Heart left ventricle (tissue), 13 donors: ENCODE measurements at regions not wholly inside any gene's neighbourhood (a gene's known extent, or its start where the extent isn't known, plus 50 kb on each side); places are given as distances from the start of the nearest gene placed in this dataset.

ENCODE experiments used
- POLR2A ChIP-seq, 2 donors: fragments of 450-650 bp; IDR thresholded peaks; one replicate each; pipeline ENCODE4 v1.6.1; 2017; ENCODE audit warnings: antibody characterized with exemption in 2 of 2, mild to moderate bottlenecking in 2 of 2, moderate library complexity in 2 of 2
- TF ChIP-seq, protein P1 (sequence below), 12 donors: fragments of 200-600 bp; sonication (generic) in 4 of 12; IDR thresholded peaks; one replicate each; pipeline versions ENCODE4 v1.5.0 to v1.8.0; 2018 to 2022; ENCODE audit warnings: antibody characterized with exemption in 12 of 12, mild to moderate bottlenecking in 5 of 12
- donor health status: ischemic (EF 13 %, LVEDD 7.1; RV severe dilation, severe dysfunction).
- donor health status: DM: no; HTN: yes; CAD: no.
- donor health status: DM: no; HTN: no; CAD: no.
- donor health status: ischemic (EF 25% LVEDD 6.9; RV normal size, moderate dysfunction).
- donor health status: ischemic (EF 25% LVEDD 5.7; RV mildly dilated, moderate dysfunction).
- donor health status: ischemic (EF 35%, LVEDD 5.7; RV mildly dilated, moderate dysfunction).
- donor health status: nonischemic (EF 11% LVEDD 7.7; RV severe dilation, severe dysfunction).
- donor health status: DM: yes; HTN: yes; CAD: no.
- donor health status: PGD.
- donor health status: ischemic (EF 29% LVEDD 5.4; RV normal size, mild dysfunction).
- donor health status: nonischemic (EF 23%, LVEDD 6.1; RV moderate dilation, normal function).

GRCh38 chr12:105613887-105614286 is 283.4 kb downstream of the C12orf75 start:
- no peak for TF ChIP-seq POLR2A (IDR thresholded peaks at IDR 0.05)
- TF ChIP-seq, protein P1, sequence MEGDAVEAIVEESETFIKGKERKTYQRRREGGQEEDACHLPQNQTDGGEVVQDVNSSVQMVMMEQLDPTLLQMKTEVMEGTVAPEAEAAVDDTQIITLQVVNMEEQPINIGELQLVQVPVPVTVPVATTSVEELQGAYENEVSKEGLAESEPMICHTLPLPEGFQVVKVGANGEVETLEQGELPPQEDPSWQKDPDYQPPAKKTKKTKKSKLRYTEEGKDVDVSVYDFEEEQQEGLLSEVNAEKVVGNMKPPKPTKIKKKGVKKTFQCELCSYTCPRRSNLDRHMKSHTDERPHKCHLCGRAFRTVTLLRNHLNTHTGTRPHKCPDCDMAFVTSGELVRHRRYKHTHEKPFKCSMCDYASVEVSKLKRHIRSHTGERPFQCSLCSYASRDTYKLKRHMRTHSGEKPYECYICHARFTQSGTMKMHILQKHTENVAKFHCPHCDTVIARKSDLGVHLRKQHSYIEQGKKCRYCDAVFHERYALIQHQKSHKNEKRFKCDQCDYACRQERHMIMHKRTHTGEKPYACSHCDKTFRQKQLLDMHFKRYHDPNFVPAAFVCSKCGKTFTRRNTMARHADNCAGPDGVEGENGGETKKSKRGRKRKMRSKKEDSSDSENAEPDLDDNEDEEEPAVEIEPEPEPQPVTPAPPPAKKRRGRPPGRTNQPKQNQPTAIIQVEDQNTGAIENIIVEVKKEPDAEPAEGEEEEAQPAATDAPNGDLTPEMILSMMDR (IDR thresholded peaks at IDR 0.05): no peak
